Stimulated activated CD4-positive, alpha-beta T cell treated with anti-CD3 and anti-CD28 coated beads, Interleukin-15, amount 100 ng/mL, for 48 hours (primary cell): ENCODE measurements at regions not wholly inside any gene's neighbourhood (a gene's known extent, or its start where the extent isn't known, plus 50 kb on each side); places are given as distances from the start of the nearest gene placed in this dataset.
A peak's percentile ranks its signal among the peaks of the same experiment; 100 is the strongest.

Source experiments
- DNase-seq, 2 donors: peaks; one replicate each; pipeline ENCODE4 v3.0.0-alpha.2; 2020; ENCODE audit warnings: low read depth in 2 of 2

DNA sequence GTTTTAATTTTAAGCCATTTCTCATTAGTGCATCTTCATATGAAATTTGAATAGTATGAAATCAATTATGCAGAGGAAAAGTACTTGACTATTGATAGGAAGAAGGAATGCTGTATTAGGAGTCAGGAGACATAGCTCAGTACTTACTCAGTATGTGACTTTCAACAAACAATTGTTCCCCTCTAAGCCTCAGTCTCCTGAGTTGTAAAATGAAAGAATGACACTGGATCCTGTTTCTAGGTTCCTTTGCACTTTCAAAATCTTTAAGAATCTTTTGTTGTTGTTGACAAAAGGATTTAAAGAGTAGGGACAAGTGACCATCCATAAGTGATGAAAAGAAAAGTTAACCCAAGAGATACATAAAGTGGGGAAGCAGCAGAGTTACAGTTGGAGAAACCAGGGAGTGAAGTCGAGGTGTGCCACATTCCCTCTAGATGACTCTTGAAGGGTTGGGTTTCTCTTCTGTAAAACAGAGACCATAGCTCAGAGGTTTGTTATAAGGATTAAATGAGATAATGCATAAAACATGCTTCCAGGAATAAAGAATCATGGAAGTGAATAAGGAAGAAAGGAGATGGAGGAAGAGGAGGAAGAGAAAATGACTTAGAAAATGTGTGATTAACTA, 105.7 kb upstream of the KCNJ15 start:
- no peak for DNase-seq

GRCh38 chr21:38156200-38156599, 100.6 kb upstream of the KCNJ15 start:
- DNase-seq = no peak

DNA sequence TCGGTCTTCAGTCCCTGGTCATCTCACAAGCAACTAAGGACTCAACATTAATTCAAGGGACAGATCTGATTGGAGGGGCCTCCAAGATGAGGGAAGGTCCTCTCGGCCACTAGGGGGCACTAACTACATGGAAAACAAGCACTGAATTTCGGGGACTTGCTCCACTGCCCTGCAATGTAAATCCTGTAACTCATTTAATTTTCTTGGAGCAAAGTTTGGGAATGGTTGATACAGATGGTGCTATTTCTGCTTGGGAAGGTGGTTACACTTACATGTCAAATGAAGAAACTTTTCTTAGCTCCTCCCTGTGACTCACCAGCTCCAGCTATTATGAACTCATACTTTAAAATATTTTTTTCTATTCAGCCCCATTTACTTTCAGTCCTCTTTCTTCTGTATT, 97.4 kb upstream of the KCNJ15 start:
- DNase-seq = peak; percentile 31 to 46

DNA sequence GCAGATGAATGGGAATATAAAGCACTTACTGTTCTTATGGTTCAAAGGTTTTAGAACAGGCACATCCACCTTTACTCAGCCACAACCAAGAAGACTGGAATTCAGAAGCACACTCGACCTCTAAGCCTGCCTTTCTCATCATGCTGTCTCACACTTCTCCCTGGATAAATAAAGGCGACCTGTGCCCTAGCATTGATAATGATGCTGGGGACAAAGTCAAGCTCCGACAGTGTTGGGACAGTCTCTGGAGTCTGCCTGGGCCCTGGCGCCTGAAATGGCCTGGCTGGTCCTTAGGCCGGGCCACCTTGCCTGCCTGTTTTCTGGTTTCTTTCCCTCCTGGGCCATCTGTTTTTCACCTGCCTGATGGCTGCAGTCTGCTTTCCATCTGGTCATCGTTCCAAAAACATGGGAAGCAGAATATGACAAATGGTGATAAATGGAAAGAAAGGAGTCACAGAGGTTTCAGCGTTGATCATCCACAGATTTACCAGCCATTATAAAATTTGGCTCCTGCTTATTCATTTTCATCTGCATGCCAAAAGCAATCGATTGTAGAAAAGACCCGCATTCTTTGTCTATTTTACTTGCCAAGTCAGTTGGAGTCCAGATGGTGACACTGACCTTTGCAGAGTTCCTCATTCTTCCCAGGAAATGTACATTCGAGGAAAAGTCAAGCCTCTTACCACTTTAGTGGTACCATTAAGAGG, 91.2 kb upstream of the KCNJ15 start:
- no peak for DNase-seq

- DNase-seq = no peak
Observed at GRCh38 chr21:38166173-38166535, 90.6 kb upstream of the KCNJ15 start.

- no peak for DNase-seq
Observed at GRCh38 chr21:38167345-38167744, 89.4 kb upstream of the KCNJ15 start.

DNA sequence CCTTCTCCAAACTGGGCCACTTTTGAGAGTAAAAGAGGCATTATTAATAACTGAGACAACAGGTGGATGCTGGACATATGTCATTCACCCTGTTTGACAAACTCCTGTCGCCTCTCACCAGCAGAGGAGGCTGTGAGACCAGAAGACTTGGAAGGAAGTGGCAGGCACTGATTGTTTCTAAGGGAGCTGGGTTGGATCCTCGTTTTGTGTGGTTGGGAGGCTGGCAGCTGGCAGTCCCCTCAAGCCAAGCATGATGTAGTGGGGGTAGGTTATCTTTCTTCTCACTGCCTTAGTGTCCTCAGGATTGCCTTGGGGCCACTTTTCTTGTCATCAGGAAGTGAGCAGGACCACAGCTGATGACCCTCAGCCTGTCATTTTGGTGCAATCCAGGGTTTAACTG, 86.5 kb upstream of the KCNJ15 start:
- DNase-seq = no peak

- DNase-seq = no peak
Observed at GRCh38 chr21:38170704-38171682, 85.8 kb upstream of the KCNJ15 start.

GRCh38 chr21:38171723-38172344, 85.0 kb upstream of the KCNJ15 start:
- no peak for DNase-seq

GRCh38 chr21:38173276-38174035, 83.3 kb upstream of the KCNJ15 start:
- DNase-seq = no peak

- DNase-seq = no peak
Observed at GRCh38 chr21:38175306-38175705, 81.5 kb upstream of the KCNJ15 start.

- DNase-seq = no peak
Observed at GRCh38 chr21:38177919-38178652, 78.7 kb upstream of the KCNJ15 start.

- DNase-seq = no peak
Observed at GRCh38 chr21:38178653-38179470, 77.9 kb upstream of the KCNJ15 start.

DNA sequence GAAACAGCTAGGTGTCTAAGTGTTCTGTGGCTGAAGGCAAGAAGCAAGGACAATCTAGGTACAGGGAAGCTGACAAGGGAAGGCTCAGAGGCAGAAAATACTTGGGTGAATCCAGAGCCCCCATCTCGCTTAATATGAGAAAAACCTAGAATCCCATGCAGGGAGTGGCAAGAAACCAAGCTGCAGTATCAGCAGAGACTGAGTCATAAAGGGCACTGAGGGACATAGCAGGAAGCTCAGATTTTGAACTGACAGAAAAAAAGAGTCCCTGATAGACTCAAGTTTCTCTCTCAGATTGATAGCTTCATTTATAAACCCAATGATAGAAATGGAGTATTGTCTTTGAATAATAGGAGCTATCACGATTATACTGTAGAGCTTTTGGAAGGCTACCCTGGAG, 77.3 kb upstream of the KCNJ15 start:
- DNase-seq = no peak

DNA sequence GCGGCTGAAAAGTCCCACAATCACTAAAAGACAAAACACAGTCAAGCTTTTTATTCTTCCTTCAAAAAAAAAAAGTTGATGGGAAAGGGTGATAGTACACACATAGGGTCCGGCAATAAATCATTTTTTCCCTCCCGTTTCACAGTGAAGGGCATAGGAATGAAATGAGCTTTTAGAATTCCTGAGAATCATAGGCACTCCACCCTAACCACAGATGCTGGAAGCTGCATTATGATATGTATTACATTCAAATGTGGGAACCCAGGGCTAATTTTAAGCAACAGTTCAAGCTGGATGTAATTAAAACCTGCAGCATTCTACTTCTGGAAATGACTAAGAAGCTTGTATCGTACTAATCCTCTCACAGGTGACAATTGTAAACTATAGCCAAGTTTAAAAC, 75.7 kb upstream of the KCNJ15 start:
- DNase-seq = no peak

DNA sequence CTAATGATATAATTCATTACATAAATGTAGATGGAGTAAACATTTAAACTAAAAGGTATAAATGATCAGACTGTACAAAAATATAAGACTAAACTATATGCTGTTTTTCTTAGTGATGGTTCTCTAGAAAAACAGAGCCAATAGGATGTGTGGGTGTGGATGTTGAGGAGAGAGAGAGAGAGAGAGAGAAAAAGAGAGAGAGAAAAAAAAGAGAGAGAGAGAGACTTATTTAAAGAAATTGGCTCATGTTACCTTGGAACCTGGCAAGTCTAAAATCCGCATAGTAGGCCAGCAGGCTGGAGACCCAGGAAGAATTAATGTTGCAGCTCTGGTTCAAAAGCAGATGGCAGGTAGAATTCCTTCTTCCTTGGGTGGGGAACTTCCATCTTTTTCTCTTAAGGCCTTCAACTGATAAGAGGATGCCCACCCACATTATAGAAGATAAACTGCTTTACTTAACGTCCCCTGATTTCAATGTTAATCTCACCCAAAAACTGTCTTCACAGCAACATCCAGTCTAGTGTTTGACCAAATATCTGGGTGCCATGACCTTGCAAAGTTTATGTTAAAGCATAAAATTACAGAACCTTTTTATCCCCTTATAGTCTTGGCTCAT, 74.3 kb upstream of the KCNJ15 start:
- DNase-seq = no peak

DNA sequence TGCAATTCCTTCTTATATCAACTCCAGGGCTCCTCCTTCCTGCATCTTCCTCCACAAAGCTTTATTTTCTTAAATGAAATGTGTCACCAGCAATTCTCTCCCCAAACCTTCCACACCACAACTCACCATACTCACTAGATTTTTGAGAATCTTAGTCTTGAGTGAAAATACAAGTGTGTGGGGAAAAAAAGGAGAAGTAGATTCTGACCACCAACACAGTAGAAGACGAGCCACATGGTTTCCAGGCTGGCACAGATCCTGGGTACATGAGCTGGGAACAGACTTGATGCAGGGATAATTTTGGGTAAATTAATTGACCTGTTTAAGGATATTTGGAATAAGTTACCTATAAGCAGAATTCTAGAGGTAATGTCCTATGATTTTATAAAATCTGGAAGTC, 72.8 kb upstream of the KCNJ15 start:
- DNase-seq = no peak

- no peak for DNase-seq
Observed at GRCh38 chr21:38186661-38187270, 70.0 kb upstream of the KCNJ15 start.

GRCh38 chr21:38188037-38188436, 68.8 kb upstream of the KCNJ15 start:
- DNase-seq = no peak
